HG03196 (cell line): ENCODE measurements at regions not wholly inside any gene's neighbourhood (a gene's known extent, or its start where the extent isn't known, plus 50 kb on each side); places are given as distances from the start of the nearest gene placed in this dataset.

Experiments used
- ATAC-seq: cut with Tn5 transposase; IDR thresholded peaks from one replicate; pipeline ENCODE4 v1.9.1; 2021; ENCODE audit not compliant: unreplicated experiment

DNA sequence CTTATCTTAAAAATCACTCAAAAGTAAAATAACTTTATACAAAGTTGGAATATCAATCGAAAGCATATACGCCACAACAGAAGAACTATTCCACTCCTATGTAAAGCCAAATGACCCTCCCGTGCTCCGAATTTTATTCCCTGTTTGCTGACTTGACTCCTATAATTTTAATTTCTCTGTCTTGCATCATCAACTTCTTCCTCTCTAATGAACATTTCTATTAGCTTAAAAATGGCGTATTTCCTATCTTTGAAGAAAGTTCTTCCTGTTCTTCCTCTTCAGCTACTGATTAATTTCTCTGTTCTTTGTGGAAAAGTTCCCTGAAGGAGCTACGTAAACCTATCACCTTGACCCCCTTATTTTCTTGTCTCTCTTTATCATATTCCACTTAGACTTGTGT lies 389.3 kb downstream of the LMO7 start:
- ATAC-seq: no peak

DNA sequence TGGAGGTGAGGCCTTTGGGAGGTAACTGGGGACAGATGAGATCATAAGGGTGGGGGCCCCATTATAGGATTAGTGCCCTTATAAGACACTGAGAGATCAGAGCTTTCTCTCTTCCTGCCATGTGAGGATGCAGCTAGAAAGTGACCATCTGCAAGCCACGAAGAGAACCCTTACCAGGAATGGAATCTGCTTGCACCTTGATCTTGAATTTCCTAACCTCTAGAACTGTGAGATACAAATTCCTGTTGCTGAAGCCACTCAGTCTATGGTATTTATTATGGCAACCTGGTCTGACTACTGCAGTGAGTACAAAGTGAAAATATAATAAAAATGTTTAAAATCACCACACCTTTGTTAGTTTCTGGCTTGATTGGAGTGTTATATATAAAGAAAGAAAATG lies 388.0 kb downstream of the LMO7 start:
- ATAC-seq: no peak

DNA sequence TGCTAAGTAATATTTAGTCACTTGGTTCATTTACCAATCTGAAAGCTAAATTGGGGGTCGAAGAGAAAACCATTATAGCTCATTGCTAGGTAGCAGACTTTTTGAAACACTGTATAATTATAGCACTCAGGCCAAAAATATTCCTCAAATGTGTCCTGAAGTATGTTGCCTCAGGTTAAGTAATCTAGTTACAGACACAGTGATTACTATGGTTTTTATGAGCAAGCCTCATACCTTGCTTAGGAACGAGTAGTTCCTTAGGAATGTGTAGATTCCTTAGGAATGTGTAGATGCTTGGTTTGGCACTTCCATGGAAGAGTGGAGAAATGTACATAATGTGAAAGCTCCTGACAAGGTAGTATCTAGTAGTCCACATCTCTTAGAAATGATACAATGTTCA lies 387.5 kb downstream of the LMO7 start:
- ATAC-seq: no peak

DNA sequence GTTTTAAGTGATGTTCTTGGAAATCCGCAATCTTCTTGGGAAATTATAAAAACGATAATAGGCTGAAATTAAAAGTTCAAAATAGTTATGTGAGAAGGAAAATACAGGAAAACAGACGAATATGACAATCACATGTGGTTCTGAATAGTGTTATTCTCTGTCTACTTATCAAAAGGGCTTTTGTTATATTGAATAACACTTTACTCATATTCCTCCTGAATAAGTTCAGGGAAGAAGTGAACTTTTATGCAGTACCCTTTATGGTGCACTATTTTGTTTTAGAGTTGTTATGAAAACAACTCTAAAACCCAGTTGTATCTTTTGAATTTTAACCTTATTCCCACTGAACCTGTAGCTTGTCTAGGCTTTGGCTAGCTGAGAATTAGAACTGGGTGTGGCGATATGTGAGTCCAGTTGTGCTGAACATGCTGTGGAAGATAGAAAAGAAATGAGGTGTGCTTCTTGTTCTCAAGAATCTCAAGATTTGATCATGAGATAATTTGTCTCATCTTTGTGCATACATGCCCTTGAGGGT lies 384.4 kb downstream of the LMO7 start:
- no peak for ATAC-seq

GRCh38 chr13:76019421-76020044 lies 383.4 kb downstream of the LMO7 start:
- no peak for ATAC-seq

DNA sequence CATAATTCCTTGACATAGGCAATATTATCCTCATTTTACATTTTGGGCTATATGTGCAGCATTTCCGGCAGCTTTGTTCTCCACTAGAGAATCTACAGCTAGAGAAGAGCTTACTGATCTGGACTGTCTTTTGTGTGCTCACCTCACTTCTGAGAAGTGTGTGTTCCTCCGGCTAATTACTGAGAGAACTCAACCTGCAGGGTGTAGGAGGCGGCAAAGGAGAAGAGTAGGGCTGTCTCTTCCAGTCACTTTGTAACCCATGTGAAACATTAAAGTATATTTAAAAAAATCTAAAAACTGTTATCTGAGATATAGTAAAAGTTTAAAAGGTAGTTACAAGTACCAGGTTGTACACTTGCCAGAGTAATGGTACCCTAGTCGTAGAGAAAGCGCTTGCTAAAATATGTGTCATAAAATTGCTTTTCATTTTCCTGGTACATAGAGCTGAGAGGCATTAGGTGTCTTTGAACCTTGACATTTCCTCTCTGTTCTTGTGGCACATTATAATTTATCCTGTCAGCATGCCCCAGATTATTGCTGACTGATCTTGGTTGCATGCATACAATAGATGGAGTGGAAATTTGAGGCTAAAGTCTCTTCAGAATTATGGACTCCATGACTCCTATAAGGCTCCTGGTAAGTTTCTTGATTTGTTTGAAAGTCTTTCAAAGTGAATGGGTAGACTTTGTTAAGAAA lies 381.9 kb downstream of the LMO7 start:
- ATAC-seq: no peak

GRCh38 chr13:76016799-76017400 lies 380.8 kb downstream of the LMO7 start:
- peak; percentile 55 for ATAC-seq

DNA sequence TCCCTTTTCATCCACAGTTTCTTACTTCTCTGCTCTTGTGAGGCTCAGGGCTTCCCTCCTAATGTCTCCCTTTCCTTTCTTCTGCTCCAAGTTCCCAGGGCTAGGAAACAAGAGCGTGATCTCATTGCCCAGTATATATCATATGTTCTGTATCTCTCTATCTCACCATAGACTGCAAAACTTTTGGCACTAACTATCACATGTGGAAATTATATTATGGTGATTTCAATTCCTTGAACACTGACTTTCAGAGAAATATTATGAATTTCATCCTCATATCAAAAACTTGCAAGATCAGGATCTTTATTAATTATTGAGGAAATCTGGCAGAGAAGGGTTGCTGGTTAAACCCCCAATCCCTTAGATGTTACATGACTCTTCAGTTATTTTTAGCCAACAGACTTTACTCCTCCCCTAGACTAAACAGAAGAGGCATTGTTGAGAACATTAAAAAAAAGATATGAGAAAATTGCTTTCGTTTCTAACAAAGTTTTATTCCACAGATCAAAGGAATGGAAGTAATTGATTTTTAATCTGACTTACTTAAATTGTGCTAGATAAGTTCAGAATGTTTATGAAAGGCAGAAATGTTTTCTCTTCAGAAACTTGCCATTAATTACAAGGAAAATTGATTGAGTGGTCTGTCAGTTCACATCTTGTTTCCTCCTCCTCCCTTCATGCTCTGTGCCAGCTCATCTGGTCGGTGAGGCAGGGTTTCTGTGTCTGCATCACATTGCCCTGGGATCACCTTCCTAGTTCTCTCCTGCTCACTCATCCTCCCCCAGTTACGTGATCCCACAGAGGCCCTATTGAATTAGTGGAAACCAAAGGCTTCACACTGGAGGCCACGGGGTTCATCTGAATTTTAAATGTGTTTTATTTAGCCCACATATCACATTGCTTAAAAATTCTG lies 378.5 kb downstream of the LMO7 start:
- no peak for ATAC-seq

- ATAC-seq: no peak
Observed at GRCh38 chr13:76012091-76012721, 376.1 kb downstream of the LMO7 start.

GRCh38 chr13:76009267-76009890 lies 373.2 kb downstream of the LMO7 start:
- peak; percentile 78 for ATAC-seq

DNA sequence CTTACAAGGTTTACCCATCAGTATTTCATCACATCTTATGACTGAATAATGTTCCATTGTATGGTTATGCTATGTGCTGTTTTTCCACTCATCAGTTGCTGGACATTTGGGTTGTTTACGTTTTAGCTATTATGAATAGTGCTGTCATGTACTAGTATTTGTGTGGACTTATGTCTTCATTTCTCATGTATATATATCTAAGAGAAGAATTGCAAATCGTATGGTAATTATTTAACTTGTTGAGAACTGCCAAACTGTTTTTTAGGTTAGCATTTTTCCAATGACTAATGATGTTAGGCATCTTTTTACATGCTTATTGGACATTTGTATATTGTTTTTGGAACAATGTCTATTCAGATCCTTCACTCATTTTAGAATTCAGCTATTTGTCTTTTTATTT lies 368.3 kb downstream of the LMO7 start:
- no peak for ATAC-seq

- ATAC-seq: no peak
Observed at GRCh38 chr13:76000131-76000530, 364.0 kb downstream of the LMO7 start.

DNA sequence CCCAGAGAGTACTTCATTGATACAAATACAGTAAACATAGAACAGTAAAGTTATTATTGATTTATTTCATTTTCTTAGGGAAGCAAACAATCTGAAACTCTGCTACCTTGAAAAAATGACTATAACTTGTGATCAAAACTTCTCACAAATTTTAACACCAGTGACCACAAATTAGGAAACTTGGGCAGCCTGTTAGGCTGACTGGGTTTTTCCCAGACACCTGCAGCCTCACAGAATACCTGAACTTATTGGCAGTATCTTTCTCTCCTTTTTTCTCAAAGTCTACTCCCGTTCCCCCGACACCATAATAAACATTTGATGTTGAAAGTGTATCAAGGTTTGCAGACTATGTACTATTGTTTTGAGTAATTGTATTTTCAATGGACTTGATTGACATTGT lies 360.5 kb downstream of the LMO7 start:
- no peak for ATAC-seq

- no peak for ATAC-seq
Observed at GRCh38 chr13:75995966-75996365, 359.8 kb downstream of the LMO7 start.

- no peak for ATAC-seq
Observed at GRCh38 chr13:75993823-75994222, 357.7 kb downstream of the LMO7 start.

GRCh38 chr13:75993241-75993640 lies 357.1 kb downstream of the LMO7 start:
- no peak for ATAC-seq

DNA sequence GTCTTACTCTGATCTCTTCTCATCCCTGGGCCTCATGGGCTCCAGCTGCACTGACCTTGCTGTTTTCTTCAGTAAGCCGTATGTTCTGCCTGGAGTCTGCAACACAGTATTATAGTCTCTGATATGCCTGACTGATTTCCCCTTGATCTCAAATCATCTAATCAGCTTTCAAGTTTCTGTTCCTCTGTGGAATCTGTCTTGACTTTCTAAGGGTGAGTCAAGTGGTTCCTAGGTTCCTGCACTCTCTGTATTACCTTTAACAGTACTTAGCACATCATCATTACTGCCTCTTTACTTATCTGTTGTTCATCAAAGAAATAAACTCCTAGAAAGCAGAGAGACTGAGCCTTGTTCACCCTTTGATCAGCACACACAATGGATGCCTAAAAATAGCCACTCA lies 350.7 kb downstream of the LMO7 start:
- peak; percentile 95 for ATAC-seq

GRCh38 chr13:75985132-75985531 lies 349.0 kb downstream of the LMO7 start:
- no peak for ATAC-seq

GRCh38 chr13:75978818-75979217 lies 342.7 kb downstream of the LMO7 start:
- ATAC-seq: no peak

DNA sequence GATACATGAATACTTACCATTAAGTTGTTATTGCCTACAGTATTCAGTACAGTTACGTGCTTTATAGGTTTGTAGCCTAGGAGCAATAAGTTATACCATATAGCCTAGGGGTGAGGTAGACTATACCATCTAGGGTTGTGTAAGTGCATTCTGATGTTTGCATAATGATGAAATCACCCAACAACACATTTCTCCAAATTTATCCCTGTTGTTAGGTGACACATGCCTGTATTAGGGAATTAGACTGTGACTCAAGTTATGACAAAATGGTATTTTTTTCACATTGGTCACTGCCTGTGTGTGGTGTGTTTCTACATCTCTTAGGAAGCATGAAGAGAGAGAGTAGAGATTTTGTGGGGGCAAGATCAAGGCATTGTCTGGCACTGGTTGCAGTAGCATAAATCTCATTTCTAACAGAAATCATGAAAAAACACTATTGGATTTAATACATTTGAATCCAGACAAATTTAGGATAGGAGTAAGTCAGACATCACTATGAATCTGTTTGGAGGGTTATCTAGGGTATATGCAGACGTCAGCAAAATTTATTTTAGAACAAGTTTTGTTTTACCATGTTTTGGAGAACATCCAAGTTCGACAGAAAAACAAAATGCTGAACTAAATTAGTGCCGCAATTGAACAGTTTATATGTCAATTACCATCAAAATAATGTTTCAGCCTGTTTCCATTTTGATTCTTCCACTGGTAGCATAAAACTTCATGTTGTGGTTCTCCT lies 332.1 kb downstream of the LMO7 start:
- ATAC-seq: no peak
